ENCODE measurements at regions not wholly inside any gene's neighbourhood (a gene's known extent, or its start where the extent isn't known, plus 50 kb on each side); places are given as distances from the start of the nearest gene placed in this dataset.

DNA sequence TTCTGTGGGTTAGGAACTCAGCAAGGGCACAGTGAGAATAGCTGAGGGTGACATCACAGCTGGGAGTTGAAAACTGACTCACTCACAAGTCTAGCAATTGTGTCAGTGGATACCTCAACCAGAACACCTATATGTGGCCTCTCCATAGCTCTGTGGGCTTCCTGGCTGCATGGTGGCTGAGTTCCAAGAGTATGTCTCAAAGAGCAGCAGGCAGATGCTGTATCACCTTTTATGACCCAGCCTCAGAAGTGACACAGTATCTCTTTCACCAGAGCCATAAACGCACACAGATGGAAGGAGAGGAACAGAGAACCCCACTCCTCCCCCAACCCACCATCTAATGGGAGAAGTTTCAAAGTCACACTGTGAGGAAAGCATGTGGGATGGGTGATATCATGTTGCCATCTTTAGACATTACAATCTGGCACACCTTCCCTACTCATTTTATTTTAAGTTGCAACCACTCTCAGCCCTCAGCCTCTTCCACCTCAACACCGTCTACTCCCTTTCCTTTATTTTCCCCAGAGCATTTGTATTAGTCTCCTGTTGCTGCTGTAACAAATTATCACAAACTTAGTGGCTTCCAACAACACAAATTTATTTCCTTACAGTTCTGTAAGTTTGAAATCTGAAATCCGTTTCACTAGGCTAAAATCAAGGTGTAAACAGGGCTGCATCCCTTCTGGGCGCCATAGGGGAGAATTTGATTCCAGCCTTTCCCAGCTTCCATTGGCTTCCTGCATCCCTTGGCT lies 134.6 kb upstream of the SPATS2L start:
- TF ChIP-seq, protein P1, sequence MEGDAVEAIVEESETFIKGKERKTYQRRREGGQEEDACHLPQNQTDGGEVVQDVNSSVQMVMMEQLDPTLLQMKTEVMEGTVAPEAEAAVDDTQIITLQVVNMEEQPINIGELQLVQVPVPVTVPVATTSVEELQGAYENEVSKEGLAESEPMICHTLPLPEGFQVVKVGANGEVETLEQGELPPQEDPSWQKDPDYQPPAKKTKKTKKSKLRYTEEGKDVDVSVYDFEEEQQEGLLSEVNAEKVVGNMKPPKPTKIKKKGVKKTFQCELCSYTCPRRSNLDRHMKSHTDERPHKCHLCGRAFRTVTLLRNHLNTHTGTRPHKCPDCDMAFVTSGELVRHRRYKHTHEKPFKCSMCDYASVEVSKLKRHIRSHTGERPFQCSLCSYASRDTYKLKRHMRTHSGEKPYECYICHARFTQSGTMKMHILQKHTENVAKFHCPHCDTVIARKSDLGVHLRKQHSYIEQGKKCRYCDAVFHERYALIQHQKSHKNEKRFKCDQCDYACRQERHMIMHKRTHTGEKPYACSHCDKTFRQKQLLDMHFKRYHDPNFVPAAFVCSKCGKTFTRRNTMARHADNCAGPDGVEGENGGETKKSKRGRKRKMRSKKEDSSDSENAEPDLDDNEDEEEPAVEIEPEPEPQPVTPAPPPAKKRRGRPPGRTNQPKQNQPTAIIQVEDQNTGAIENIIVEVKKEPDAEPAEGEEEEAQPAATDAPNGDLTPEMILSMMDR (conservative IDR thresholded peaks at IDR 0.05; ENCODE audit: low read depth in 2 of 2), result no peak
- TF ChIP-seq EZH2 (IDR thresholded peaks at IDR 0.05; ENCODE audit: low read depth, unreplicated experiment) (no peak), CREB1 (CRISPR knock-in tag; IDR thresholded peaks at IDR 0.05; ENCODE audit: low read depth) (no peak), POLR2AphosphoS5 (IDR thresholded peaks at IDR 0.05; ENCODE audit: low read depth) (no peak), JUNB (IDR thresholded peaks at IDR 0.05; ENCODE audit: unreplicated experiment) (no peak), EZH2phosphoT487 (IDR thresholded peaks at IDR 0.05; ENCODE audit: unreplicated experiment) (no peak)

All from GM23338 (cell line).